Breast epithelium (tissue), 3 donors: ENCODE measurements at regions not wholly inside any gene's neighbourhood (a gene's known extent, or its start where the extent isn't known, plus 50 kb on each side); places are given as distances from the start of the nearest gene placed in this dataset.

Experiments used
- POLR2A ChIP-seq: fragments of 450-650 bp; IDR thresholded peaks from one replicate; pipeline ENCODE4 v1.6.1; 2016; ENCODE audit warnings: antibody characterized with exemption, mild to moderate bottlenecking, moderate library complexity
- TF ChIP-seq, protein P1 (sequence below), 3 donors: fragments of 450-650 bp; IDR thresholded peaks; one replicate each; pipeline ENCODE4 v1.5.1; 2016 to 2017; ENCODE audit warnings: antibody characterized with exemption in 3 of 3, mild to moderate bottlenecking in 3 of 3, moderate library complexity in 3 of 3

GRCh38 chr3:159831466-159831865 lies 157.2 kb upstream of the IL12A start:
- no peak for TF ChIP-seq POLR2A
- TF ChIP-seq, protein P1, sequence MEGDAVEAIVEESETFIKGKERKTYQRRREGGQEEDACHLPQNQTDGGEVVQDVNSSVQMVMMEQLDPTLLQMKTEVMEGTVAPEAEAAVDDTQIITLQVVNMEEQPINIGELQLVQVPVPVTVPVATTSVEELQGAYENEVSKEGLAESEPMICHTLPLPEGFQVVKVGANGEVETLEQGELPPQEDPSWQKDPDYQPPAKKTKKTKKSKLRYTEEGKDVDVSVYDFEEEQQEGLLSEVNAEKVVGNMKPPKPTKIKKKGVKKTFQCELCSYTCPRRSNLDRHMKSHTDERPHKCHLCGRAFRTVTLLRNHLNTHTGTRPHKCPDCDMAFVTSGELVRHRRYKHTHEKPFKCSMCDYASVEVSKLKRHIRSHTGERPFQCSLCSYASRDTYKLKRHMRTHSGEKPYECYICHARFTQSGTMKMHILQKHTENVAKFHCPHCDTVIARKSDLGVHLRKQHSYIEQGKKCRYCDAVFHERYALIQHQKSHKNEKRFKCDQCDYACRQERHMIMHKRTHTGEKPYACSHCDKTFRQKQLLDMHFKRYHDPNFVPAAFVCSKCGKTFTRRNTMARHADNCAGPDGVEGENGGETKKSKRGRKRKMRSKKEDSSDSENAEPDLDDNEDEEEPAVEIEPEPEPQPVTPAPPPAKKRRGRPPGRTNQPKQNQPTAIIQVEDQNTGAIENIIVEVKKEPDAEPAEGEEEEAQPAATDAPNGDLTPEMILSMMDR (IDR thresholded peaks at IDR 0.05), result no peak
